ENCODE measurements at regions not wholly inside any gene's neighbourhood (a gene's known extent, or its start where the extent isn't known, plus 50 kb on each side); places are given as distances from the start of the nearest gene placed in this dataset.

DNA sequence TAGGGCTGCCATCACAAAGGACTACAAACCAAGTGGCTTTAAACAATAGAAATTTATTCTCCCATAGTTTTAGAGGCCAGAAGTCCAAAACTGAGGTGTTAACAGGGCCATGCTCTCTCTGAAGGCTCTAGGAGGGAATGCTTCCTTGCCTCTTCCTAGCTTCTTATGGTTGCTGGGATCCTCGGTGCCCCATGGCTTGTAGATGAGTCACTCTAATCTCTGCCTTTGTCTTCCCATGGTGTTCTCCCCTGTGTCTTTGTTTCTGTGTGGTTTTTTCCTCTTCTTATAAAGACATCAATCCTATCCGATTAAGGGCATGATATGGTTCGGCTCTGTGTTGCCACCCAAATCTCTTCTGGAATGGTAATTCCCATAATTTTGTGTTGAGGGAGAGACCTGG is 178.8 kb upstream of the NREP start:
- TF ChIP-seq, protein P1, sequence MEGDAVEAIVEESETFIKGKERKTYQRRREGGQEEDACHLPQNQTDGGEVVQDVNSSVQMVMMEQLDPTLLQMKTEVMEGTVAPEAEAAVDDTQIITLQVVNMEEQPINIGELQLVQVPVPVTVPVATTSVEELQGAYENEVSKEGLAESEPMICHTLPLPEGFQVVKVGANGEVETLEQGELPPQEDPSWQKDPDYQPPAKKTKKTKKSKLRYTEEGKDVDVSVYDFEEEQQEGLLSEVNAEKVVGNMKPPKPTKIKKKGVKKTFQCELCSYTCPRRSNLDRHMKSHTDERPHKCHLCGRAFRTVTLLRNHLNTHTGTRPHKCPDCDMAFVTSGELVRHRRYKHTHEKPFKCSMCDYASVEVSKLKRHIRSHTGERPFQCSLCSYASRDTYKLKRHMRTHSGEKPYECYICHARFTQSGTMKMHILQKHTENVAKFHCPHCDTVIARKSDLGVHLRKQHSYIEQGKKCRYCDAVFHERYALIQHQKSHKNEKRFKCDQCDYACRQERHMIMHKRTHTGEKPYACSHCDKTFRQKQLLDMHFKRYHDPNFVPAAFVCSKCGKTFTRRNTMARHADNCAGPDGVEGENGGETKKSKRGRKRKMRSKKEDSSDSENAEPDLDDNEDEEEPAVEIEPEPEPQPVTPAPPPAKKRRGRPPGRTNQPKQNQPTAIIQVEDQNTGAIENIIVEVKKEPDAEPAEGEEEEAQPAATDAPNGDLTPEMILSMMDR (IDR thresholded peaks at IDR 0.05): no peak
- no peak for TF ChIP-seq POLR2A (IDR thresholded peaks at IDR 0.05)
- no peak for TF ChIP-seq POLR2AphosphoS5 (IDR thresholded peaks at IDR 0.05)
